IgD-negative memory B cell (primary cell): ENCODE measurements at regions not wholly inside any gene's neighbourhood (a gene's known extent, or its start where the extent isn't known, plus 50 kb on each side); places are given as distances from the start of the nearest gene placed in this dataset.
"Not testable (repeated sequence)": the region's sequence is repeated elsewhere in the genome, so short reads cannot be mapped to it uniquely, and the experiment has no call there.

Source experiments
- H3K27ac Mint-ChIP-seq, 3 donors: one replicate each; pipeline ENCODE4 v1.8.0; 2020 to 2022; ENCODE audit warnings: mild to moderate bottlenecking in 3 of 3, mixed read lengths in 3 of 3, moderate library complexity in 1 of 3
- H3K27me3 Mint-ChIP-seq: one replicate; pipeline ENCODE4 v1.8.0; 2021; ENCODE audit warnings: mixed read lengths
- H3K36me3 Mint-ChIP-seq: one replicate; pipeline ENCODE4 v1.8.0; 2020; ENCODE audit warnings: mild to moderate bottlenecking, mixed read lengths
- H3K4me1 Mint-ChIP-seq, 3 donors: one replicate each; pipeline ENCODE4 v1.8.0; 2020 to 2022; ENCODE audit warnings: mixed read lengths in 3 of 3, mild to moderate bottlenecking in 1 of 3
- H3K4me3 Mint-ChIP-seq, 4 donors: one replicate each; pipeline ENCODE4 v1.8.0; 2020 to 2022; ENCODE audit warnings: mild to moderate bottlenecking in 4 of 4, mixed read lengths in 4 of 4, moderate library complexity in 3 of 4
- H3K9me3 Mint-ChIP-seq, 3 donors: one replicate each; pipeline ENCODE4 v1.8.0; 2020 to 2021; ENCODE audit warnings: mixed read lengths in 3 of 3, mild to moderate bottlenecking in 1 of 3

DNA sequence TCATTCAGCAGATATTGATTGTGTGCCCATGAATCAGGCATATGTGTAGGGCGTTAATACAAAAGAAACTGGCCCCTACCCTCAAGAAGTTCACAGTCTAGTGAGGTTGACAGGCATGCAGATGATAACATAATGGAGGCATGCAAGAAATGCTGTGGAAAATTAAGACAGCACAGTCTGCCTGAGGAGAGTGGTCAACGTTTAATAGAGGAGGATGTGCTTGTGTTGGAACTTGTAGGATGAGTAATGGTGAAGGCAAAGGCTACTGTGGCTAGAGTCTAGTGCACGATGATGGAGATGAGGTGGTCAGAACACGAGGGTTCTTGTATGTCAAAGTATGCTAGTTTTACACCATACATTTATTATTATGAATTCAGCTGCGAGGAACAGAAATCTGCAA, 295.7 kb downstream of the SOX2 start:
- peaks cover 0 to 3% (median 0%) of the 10 kb centered on the region in 3 donors for H3K4me1 Mint-ChIP-seq
- H3K36me3 Mint-ChIP-seq = no peaks in the 10 kb centered on the region
- H3K27me3 Mint-ChIP-seq = peaks cover 2% of the 10 kb centered on the region
- H3K27ac Mint-ChIP-seq = no peak overlapping the region
- no peak overlapping the region for H3K4me3 Mint-ChIP-seq
- no peaks in the 10 kb centered on the region for H3K9me3 Mint-ChIP-seq

DNA sequence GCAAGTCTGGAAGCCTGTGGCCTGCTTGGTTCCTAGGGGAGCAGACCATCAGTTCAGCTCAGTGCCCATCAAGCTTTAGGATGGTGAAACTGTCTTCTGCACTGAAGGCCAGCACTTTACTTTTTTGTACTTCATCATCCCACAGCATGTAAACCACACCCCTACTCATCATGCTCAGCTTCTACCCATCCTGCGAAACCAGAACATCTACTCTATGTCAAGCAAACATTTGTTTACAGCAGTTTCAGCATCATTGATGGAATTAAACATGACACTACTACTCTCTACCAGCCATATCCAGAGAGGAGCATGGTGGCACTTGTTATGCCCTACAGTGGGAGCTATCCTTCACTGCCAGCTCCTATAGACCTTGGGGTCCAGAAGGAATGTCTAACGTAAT, 306.6 kb downstream of the SOX2 start:
- no peaks in the 10 kb centered on the region for H3K4me1 Mint-ChIP-seq
- no peak overlapping the region for H3K27ac Mint-ChIP-seq
- peaks cover 0 to 3% (median 0%) of the 10 kb centered on the region in 3 donors for H3K9me3 Mint-ChIP-seq
- H3K27me3 Mint-ChIP-seq = peaks cover 1% of the 10 kb centered on the region
- H3K36me3 Mint-ChIP-seq = no peaks in the 10 kb centered on the region
- H3K4me3 Mint-ChIP-seq = no peak overlapping the region

DNA sequence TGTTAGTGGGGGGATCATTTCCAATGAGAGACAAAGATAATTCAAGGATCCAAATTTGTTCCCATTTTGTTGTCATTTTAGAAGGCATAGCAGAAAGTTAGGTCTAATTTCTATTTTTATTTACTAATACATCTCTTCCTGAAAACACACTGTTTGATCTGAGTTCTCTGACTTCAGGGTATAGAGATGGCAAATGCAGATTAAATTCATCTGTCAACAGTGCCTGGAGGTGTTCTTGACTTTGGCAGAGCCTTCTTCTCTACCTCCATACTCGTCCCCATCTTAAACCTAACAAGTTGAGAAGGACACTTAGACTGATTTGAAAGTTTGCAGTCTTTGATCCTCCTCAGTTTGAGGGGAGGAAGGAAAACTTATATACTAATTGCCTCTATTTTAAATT, 308.2 kb downstream of the SOX2 start:
- H3K36me3 Mint-ChIP-seq = no peaks in the 10 kb centered on the region
- H3K4me3 Mint-ChIP-seq = no peak overlapping the region
- peaks cover 1% of the 10 kb centered on the region for H3K27me3 Mint-ChIP-seq
- no peaks in the 10 kb centered on the region for H3K4me1 Mint-ChIP-seq
- no peak overlapping the region for H3K27ac Mint-ChIP-seq
- peaks cover 0 to 3% (median 0%) of the 10 kb centered on the region in 3 donors for H3K9me3 Mint-ChIP-seq

DNA sequence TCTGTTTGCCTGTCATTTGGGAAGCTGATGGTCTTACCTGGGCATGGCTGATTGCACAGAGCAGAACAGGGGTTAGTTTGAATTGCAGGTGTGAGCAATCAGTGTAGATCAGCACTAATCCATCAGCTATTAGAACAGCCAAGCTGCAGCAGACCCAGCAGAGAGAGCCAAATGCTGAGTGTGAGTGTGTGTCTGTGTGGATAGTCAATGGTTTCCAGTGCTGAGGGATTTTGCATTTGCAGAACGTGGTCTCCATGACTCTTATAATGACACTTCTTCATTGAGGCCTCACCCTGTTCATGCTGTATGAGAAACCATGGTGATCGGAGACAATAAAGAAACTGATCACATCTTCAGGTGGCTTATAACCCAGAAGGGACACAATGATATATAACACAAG, 312.1 kb downstream of the SOX2 start:
- Mint-ChIP-seq H3K27me3 (peaks cover 1% of the 10 kb centered on the region), H3K36me3 (no peaks in the 10 kb centered on the region), H3K4me3 (no peak overlapping the region), H3K27ac (no peak overlapping the region), H3K9me3 (peaks cover 0 to 3% (median 0%) of the 10 kb centered on the region in 3 donors), H3K4me1 (no peaks in the 10 kb centered on the region)

DNA sequence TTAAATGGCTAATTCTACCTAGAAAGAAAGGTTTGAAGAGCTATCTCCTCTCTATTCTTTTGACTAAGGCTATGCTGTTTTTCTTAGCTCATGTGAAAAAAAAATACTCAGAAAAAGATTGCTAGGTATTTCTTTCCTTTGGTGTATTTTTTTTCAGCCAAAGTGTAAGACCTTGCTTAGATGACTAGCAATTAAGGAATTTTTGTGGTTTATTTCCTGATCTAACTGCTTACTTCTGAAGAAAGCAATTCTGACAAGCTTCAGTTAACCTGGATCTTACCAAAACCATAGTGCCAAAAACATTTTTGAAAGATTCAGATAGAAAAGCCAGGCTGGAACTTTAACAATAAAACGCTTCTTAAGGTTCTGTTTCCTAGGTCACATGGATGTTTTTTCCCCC, 315.6 kb downstream of the SOX2 start:
- H3K4me1 Mint-ChIP-seq = no peaks in the 10 kb centered on the region
- H3K9me3 Mint-ChIP-seq = no peaks in the 10 kb centered on the region
- H3K27ac Mint-ChIP-seq = no peak overlapping the region
- peaks cover 1% of the 10 kb centered on the region for H3K36me3 Mint-ChIP-seq
- no peak overlapping the region for H3K4me3 Mint-ChIP-seq
- H3K27me3 Mint-ChIP-seq = no peaks in the 10 kb centered on the region

DNA sequence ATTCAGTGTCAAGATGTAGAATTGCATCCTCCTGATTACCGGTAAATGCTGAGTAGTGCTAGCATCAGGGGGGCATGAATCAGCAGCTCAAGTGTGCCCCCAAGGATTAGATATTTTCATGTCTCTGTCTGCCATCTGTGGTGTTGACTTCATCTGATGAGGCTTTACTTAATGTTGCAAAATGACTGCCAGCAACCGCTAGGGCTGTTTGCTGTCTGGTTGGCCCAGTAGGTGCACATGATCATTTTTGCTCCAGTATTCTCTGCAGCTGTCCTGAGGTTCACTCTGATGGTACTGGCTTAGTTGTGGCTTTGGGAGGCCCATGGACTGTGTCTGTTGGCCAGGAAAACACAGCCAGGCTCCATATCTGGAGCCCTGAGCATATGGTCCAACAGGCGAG, 316.4 kb downstream of the SOX2 start:
- no peak overlapping the region for H3K4me3 Mint-ChIP-seq
- no peaks in the 10 kb centered on the region for H3K9me3 Mint-ChIP-seq
- H3K27me3 Mint-ChIP-seq = no peaks in the 10 kb centered on the region
- peaks cover 1% of the 10 kb centered on the region for H3K36me3 Mint-ChIP-seq
- no peak overlapping the region for H3K27ac Mint-ChIP-seq
- no peaks in the 10 kb centered on the region for H3K4me1 Mint-ChIP-seq

DNA sequence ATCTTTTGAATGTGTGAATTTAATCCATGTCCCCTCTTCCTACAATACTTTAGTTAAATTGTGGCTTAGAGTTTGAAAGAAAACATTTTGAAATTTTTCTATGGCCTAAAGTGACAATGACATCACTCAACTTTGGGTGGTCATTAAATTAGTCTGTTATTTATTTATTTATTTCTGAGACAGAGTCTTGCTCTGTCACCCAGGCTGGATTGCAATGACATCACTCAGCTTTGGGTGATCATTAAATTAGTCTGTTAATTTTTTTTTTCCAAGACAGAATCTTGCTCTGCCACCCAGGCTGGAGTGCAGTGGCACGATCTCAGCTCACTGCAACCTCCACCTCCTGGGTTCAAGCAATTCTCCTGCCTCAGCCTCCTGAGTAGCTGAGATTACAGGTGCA, 322.5 kb downstream of the SOX2 start:
- not testable (repeated sequence) for H3K9me3 Mint-ChIP-seq, H3K4me1 Mint-ChIP-seq, H3K4me3 Mint-ChIP-seq, H3K27ac Mint-ChIP-seq, H3K36me3 Mint-ChIP-seq, H3K27me3 Mint-ChIP-seq

DNA sequence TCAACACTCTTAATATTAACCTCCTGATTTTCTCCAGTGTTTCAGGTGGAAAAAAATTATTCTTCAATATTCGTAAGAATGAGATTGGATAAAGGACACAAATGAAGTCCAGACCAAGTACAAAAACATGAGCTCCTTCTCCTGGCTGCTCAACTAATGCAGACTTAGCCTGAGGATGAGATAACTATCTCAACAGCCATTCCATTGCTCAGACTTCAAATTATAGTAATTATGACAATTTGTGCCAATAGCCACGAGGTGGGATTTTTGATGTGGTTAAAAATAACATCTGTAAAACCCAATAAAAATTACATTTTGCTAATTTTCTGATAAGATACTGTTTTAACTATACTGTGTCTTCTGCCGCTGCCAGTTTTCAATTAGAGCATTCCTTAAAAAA, 323.6 kb downstream of the SOX2 start:
- Mint-ChIP-seq H3K36me3 (peaks cover 1% of the 10 kb centered on the region), H3K27ac (no peak overlapping the region), H3K4me3 (no peak overlapping the region), H3K27me3 (peaks cover 3% of the 10 kb centered on the region), H3K4me1 (peaks cover 0 to 2% (median 1%) of the 10 kb centered on the region in 3 donors), H3K9me3 (peaks cover 3 to 4% (median 4%) of the 10 kb centered on the region in 3 donors)

DNA sequence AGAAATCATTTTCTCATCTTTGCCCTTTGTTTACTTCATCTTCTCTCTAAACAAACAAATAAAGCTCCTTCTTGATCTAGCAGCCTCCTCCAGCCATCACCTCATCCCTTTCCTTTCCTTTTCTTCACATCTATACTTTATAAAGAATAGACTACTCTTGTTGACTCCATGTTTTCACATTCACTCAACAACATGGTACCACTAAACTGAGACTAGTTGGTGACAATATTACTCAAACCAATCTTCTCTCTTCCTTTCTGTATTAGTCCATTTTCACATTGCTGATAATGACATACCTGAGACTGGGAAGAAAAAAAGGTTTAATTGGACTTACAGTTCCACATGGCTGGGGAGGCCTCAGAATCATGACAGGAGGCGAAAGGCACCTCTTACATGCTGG, 324.7 kb downstream of the SOX2 start:
- Mint-ChIP-seq H3K4me1 (peaks cover 0 to 2% (median 1%) of the 10 kb centered on the region in 3 donors), H3K9me3 (peaks cover 3 to 6% (median 4%) of the 10 kb centered on the region in 3 donors), H3K4me3 (no peak overlapping the region), H3K27ac (no peak overlapping the region), H3K27me3 (peaks cover 3% of the 10 kb centered on the region), H3K36me3 (no peaks in the 10 kb centered on the region)

DNA sequence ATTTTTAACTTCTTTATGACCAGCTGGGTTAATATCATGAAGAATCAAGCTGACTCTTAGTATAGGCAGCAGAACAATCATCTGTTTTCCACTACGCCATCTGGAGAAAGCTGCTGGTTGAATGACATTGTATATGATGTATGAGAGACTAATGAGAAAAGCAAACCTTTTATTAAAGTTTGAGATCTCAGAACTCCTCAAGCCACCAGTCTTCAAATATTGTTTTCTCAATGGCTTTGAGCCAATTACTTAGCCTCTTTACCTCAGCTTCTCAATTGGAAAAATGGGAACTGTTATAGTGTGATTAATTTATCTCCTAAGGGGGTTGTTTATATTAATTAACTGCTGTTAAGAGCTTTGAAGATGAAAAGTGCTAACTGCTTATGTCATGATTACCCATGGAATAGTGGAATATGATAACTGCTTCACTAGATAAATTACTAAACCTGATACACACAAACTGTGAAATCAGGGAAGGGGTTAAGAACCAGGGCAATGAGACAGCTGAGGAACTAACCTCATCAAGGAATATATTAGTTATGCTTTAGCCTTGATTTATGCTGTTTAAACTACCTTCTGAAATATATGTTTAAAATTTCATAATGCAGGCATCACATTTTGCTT, 330.1 kb downstream of the SOX2 start:
- H3K27me3 Mint-ChIP-seq = peaks cover 3% of the 10 kb centered on the region
- H3K4me3 Mint-ChIP-seq = no peak overlapping the region
- no peaks in the 10 kb centered on the region for H3K4me1 Mint-ChIP-seq
- H3K27ac Mint-ChIP-seq = no peak overlapping the region
- H3K9me3 Mint-ChIP-seq = peaks cover 0 to 8% (median 3%) of the 10 kb centered on the region in 3 donors
- H3K36me3 Mint-ChIP-seq = no peaks in the 10 kb centered on the region

DNA sequence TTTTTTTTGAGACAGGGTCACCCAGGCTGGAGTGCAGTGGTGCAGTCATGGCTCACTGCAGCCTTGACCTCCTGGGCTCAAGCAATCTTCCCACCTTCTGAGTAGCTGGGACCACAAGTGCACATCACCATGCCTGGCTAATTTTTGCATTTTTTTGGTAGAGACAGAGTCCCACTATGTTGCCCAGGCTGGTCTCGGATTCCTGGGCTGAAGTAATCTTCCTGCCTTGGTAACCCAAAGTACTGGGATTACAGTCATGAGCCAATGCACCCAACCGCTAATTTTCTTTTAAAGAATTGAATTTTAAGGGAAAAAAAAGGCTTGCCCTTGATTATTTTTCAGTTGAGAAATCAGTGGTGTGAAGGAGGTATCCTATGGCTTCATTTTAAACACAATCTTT, 334.0 kb downstream of the SOX2 start:
- Mint-ChIP-seq H3K9me3 (peaks cover 0 to 3% (median 3%) of the 10 kb centered on the region in 3 donors), H3K4me1 (no peaks in the 10 kb centered on the region), H3K27me3 (no peaks in the 10 kb centered on the region), H3K36me3 (no peaks in the 10 kb centered on the region), H3K4me3 (no peak overlapping the region), H3K27ac (no peak overlapping the region)

DNA sequence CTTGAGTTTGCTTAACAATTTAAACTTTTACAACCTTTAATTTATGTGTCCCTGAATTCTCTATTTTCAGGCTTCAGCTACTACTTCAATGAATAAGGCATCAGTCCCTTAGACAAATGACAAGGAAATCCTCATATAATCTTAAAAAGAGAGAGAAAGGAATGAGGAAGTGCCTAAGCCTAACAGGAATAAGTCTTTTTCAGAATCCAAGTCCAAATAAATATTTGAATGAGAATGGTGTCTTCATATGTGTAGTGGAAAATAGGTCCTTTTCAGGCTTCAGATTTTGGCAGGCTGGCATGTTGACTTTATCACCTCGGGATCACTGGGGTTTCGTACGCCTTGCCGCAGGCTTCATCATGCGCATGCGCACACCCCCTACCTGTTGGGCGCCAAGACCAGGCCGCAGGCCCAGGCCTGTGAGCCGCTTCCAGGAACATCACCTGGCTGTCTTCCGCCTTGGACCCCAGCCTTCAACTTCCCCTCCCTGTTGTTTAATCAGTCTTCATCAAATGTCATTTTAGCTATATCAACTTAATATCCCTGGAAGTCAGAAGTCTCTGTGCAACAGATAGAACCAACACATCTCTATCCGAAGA, 334.5 kb downstream of the SOX2 start:
- Mint-ChIP-seq H3K27me3 (no peaks in the 10 kb centered on the region), H3K27ac (no peak overlapping the region), H3K9me3 (peaks cover 0 to 3% (median 2%) of the 10 kb centered on the region in 3 donors), H3K4me1 (no peaks in the 10 kb centered on the region), H3K4me3 (no peak overlapping the region), H3K36me3 (no peaks in the 10 kb centered on the region)

DNA sequence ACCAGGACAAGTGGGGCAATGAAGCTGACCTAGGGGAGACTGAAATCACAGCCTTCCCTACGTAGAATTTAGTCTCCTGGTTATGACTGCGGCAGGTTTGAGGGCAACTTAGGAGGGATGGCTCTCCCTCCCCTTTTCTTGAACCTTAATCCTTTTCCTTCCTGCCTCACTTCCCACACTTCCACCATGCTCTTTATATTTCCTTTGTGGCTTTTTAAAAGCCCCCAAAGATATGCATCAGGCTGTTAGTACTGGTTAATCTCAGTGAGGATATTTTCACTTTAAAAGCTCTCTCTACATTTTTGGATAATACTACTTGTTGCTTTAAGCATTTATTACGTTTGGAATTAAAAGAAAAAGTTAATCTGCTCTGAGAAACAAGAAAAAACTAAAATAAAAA, 339.2 kb downstream of the SOX2 start:
- Mint-ChIP-seq H3K4me1 (no peaks in the 10 kb centered on the region), H3K9me3 (no peaks in the 10 kb centered on the region), H3K4me3 (no peak overlapping the region), H3K36me3 (no peaks in the 10 kb centered on the region), H3K27me3 (peaks cover 2% of the 10 kb centered on the region), H3K27ac (no peak overlapping the region)

DNA sequence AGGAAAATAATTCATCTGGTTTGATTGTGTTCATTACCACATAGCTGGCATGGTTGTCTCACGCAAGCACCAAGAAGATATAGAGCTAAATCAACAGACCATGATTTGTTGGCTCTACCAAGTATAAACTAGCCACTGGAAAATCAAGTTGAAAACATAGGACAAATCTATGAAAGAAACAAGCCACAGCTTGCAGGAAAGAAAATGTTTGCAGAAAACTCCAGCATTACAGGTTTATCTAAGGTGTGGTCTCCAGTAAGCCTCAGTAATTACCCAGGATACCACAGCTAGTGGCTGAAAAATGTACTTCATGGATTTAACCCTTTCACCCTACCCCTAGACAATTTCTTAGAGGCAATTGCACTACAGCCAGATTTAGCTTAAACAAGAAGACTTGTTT, 340.6 kb downstream of the SOX2 start:
- no peak overlapping the region for H3K27ac Mint-ChIP-seq
- H3K4me3 Mint-ChIP-seq = no peak overlapping the region
- H3K27me3 Mint-ChIP-seq = peaks cover 2% of the 10 kb centered on the region
- H3K36me3 Mint-ChIP-seq = no peaks in the 10 kb centered on the region
- no peaks in the 10 kb centered on the region for H3K4me1 Mint-ChIP-seq
- no peaks in the 10 kb centered on the region for H3K9me3 Mint-ChIP-seq

DNA sequence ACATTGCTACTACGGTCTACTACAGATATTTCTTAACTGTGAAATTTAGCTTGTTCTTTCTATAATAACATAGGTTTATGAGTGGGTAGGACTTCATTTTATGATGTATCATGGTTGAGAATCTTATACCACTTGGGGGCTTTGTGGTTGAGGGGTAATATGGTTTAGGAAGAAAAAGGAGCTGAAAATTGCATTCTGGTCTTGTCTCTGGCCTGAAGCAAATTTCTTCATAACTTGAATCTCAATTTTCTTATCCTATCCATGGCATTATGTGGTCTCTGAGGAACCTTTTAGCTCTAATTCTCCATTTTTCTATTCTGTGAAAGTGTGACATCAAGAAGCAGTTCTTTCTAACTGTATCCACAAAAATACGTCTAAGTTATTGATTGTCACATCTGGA, 341.0 kb downstream of the SOX2 start:
- peaks cover 2% of the 10 kb centered on the region for H3K27me3 Mint-ChIP-seq
- no peaks in the 10 kb centered on the region for H3K9me3 Mint-ChIP-seq
- H3K4me1 Mint-ChIP-seq = no peaks in the 10 kb centered on the region
- H3K27ac Mint-ChIP-seq = no peak overlapping the region
- no peaks in the 10 kb centered on the region for H3K36me3 Mint-ChIP-seq
- no peak overlapping the region for H3K4me3 Mint-ChIP-seq

DNA sequence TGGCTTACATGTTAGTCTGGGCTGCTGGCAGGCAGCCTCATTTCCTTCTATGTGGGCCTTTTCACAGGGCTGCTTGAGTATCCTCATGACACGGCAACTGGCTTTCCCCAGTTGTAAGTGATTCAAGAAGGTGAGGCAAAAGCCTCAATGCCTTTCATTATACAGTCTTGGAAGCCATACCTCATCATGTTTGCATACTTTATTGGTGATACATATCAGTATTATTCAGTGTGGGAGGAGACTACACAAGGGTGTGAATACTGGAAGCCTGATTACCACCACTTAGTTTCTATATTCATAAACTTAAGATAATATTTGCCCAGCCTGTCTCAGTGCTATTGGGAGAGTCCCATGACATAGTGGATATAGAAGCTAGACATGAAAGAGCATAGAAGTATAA, 346.8 kb downstream of the SOX2 start:
- peaks cover 2% of the 10 kb centered on the region for H3K27me3 Mint-ChIP-seq
- H3K4me3 Mint-ChIP-seq = no peak overlapping the region
- no peaks in the 10 kb centered on the region for H3K36me3 Mint-ChIP-seq
- H3K27ac Mint-ChIP-seq = no peak overlapping the region
- H3K9me3 Mint-ChIP-seq = no peaks in the 10 kb centered on the region
- H3K4me1 Mint-ChIP-seq = no peaks in the 10 kb centered on the region
